A549 (cell line): ENCODE measurements at regions not wholly inside any gene's neighbourhood (a gene's known extent, or its start where the extent isn't known, plus 50 kb on each side); places are given as distances from the start of the nearest gene placed in this dataset.

ENCODE experiments used
- ATAC-seq, 2 experiments: fragments of 200-7000 bp in 1 of 2; fragments of >200 bp in 1 of 2; cut with Nextera tagmentation in 1 of 2; cut with Tn5 transposase in 1 of 2; 3 replicates each; pipeline versions ENCODE4 v1.8.0 to v1.9.1; 2018 to 2020; ENCODE audit warnings: mild to moderate bottlenecking in 1 of 2, moderate library complexity in 1 of 2
- CTCF ChIA-PET: fragments of 300-600 bp; sonication (Branson Sonifier 250); formaldehyde crosslinking; extraction: SDS; loops from one replicate; lab custom pipeline; 2021; ENCODE audit warnings: antibody characterized with exemption, inconsistent platforms; lab: Yijun Ruan, JAX
- POLR2A ChIA-PET: fragments of 350-600 bp; formaldehyde crosslinking; extraction: SDS; loops from one replicate; lab custom pipeline; 2021; ENCODE audit warnings: antibody characterized with exemption, inconsistent platforms; lab: Yijun Ruan, JAX
- DNase-seq, 2 experiments: peaks; one replicate each; pipeline versions ENCODE4 v3.0.0 to v3.0.0-alpha.2; 2011 to 2016; ENCODE audit warnings: low read depth in 1 of 2, low spot score in 1 of 2
- FAIRE-seq: peaks from 2 replicates; lab custom pipeline; 2011; peaks lifted over from hg19 to GRCh38; lab: Jason Lieb, UNC
- H3K27ac ChIP-seq, 2 experiments: fragments of >200 bp; sonication (Bioruptor Twin); formaldehyde crosslinking; 3 replicates each; pipeline ENCODE4 v1.5.1; 2016 to 2017
- H3K4me1 ChIP-seq: fragments of >200 bp; sonication (Bioruptor Twin); formaldehyde crosslinking; 3 replicates; pipeline ENCODE4 v1.6.1; 2016
- H3K4me2 ChIP-seq: fragments of >200 bp; sonication (Bioruptor Twin); formaldehyde crosslinking; 3 replicates; pipeline ENCODE4 v1.6.1; 2016
- H3K4me3 ChIP-seq: fragments of >200 bp; sonication (Bioruptor Twin); formaldehyde crosslinking; 3 replicates; pipeline ENCODE4 v1.5.1; 2016
- H3K9me3 ChIP-seq: fragments of >200 bp; sonication (Bioruptor Twin); formaldehyde crosslinking; 3 replicates; pipeline ENCODE4 v1.6.1; 2016
- BHLHE40 ChIP-seq: IDR thresholded peaks from 2 replicates; pipeline ENCODE4 v1.6.1; 2012; ENCODE audit warnings: low read depth, low read length, inconsistent platforms
- CHD4 ChIP-seq: fragments of 200-600 bp; sonication (generic); IDR thresholded peaks from 2 replicates; pipeline ENCODE4 v1.6.1; 2016; ENCODE audit warnings: antibody characterized with exemption, mild to moderate bottlenecking, borderline replicate concordance
- EHF ChIP-seq: fragments of 250-450 bp; sonication (Bioruptor Pico); IDR thresholded peaks from 2 replicates; pipeline ENCODE4 v1.5.0; 2020; ENCODE audit warnings: mild to moderate bottlenecking
- ESRRA ChIP-seq: fragments of 150-350 bp; IDR thresholded peaks from 2 replicates; pipeline ENCODE4 v1.6.1; 2014; ENCODE audit warnings: mild to moderate bottlenecking, low read length, borderline replicate concordance
- FOXS1 ChIP-seq: fragments of 250-450 bp; sonication (Bioruptor Pico); IDR thresholded peaks from 2 replicates; pipeline ENCODE4 v1.5.0; 2020; ENCODE audit warnings: mild to moderate bottlenecking, moderate library complexity
- HOXA7 ChIP-seq: fragments of 250-450 bp; sonication (Bioruptor Pico); IDR thresholded peaks from 2 replicates; pipeline ENCODE4 v1.5.0; 2020; ENCODE audit warnings: mild to moderate bottlenecking, moderate library complexity
- KDM1A ChIP-seq: fragments of 200-600 bp; sonication (generic); IDR thresholded peaks from 2 replicates; pipeline ENCODE4 v1.6.1; 2016; ENCODE audit warnings: low read depth, mild to moderate bottlenecking
- NPAS2 ChIP-seq: fragments of 250-450 bp; sonication (Bioruptor Pico); IDR thresholded peaks from 2 replicates; pipeline ENCODE4 v1.8.0; 2022; ENCODE audit warnings: mild to moderate bottlenecking, moderate library complexity, borderline replicate concordance
- POLR2AphosphoS2 ChIP-seq: conservative IDR thresholded peaks from 2 replicates; pipeline ENCODE4 v1.6.1; 2012; ENCODE audit warnings: low read length, improper control_type of control experiment, inconsistent platforms
- WGBS: methylation state at CpG from one replicate; pipeline ENCODE4 v1.1.6; 2017; ENCODE audit errors: missing lambda C conversion rate; 5-methylcytosine and 5-hydroxymethylcytosine counted together
- TF ChIP-seq, protein P1 (sequence below): IDR thresholded peaks from 2 replicates; pipeline ENCODE4 v1.6.1; 2012
- TF ChIP-seq, protein P2 (sequence below): fragments of 200-600 bp; sonication (generic); IDR thresholded peaks from 2 replicates; pipeline ENCODE4 v1.6.1; 2016; ENCODE audit warnings: antibody characterized with exemption, mild to moderate bottlenecking, moderate library complexity
- TF ChIP-seq, protein P3 (sequence below): fragments of >200 bp; sonication (Bioruptor Twin); formaldehyde crosslinking; IDR thresholded peaks from 3 replicates; pipeline ENCODE4 v1.6.1; 2016
- TF ChIP-seq, protein P4 (sequence below): fragments of >200 bp; sonication (Bioruptor Twin); formaldehyde crosslinking; IDR thresholded peaks from 3 replicates; pipeline ENCODE4 v1.5.1; 2016
- TF ChIP-seq, protein P5 (sequence below): fragments of 150-350 bp; IDR thresholded peaks from 2 replicates; pipeline ENCODE4 v1.6.1; 2014; ENCODE audit warnings: low read depth, mild to moderate bottlenecking, low read length
- TF ChIP-seq, protein P6 (sequence below): fragments of 450-650 bp; IDR thresholded peaks from 2 replicates; pipeline ENCODE4 v1.6.1; 2014; ENCODE audit warnings: antibody characterized with exemption

DNA sequence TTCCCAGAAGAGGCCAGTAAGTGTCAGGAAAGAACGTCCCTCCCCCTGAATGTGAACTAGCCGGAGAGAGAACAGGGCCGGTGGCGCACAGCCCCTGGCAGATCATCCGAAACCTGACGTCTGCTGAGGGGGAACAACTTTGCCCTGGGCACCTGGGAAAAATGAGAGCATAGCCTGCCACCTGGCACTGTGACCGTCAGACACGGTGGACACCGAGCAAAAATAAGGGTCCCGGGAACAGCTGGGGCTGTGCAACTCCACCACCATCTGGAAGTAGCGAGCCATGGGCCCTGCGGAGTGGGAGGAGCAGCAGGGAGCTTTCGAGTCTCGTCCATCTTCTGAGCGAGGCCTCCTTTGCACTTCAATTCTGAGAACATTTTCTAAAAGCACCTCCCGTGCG is 110.8 kb downstream of the EDN3 start:
- ChIA-PET CTCF (interaction anchor here (2.4 to 2.5 kb wide), 2 partner anchors 7 to 45 kb away, joined by 5 to 29 read pairs; no protein-coding TSS in a partner anchor), POLR2A (no interaction called here)
- TF ChIP-seq, protein P1, sequence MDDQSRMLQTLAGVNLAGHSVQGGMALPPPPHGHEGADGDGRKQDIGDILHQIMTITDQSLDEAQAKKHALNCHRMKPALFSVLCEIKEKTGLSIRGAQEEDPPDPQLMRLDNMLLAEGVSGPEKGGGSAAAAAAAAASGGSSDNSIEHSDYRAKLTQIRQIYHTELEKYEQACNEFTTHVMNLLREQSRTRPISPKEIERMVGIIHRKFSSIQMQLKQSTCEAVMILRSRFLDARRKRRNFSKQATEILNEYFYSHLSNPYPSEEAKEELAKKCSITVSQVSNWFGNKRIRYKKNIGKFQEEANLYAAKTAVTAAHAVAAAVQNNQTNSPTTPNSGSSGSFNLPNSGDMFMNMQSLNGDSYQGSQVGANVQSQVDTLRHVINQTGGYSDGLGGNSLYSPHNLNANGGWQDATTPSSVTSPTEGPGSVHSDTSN = no peak
- TF ChIP-seq ESRRA (no peak), KDM1A (no peak), CHD4 (no peak), NPAS2 (CRISPR knock-in tag) (no peak), HOXA7 (CRISPR knock-in tag) (no peak), EHF (CRISPR knock-in tag) (no peak), POLR2AphosphoS2 (no peak), BHLHE40 (no peak), FOXS1 (CRISPR knock-in tag) (no peak)
- TF ChIP-seq, protein P2, sequence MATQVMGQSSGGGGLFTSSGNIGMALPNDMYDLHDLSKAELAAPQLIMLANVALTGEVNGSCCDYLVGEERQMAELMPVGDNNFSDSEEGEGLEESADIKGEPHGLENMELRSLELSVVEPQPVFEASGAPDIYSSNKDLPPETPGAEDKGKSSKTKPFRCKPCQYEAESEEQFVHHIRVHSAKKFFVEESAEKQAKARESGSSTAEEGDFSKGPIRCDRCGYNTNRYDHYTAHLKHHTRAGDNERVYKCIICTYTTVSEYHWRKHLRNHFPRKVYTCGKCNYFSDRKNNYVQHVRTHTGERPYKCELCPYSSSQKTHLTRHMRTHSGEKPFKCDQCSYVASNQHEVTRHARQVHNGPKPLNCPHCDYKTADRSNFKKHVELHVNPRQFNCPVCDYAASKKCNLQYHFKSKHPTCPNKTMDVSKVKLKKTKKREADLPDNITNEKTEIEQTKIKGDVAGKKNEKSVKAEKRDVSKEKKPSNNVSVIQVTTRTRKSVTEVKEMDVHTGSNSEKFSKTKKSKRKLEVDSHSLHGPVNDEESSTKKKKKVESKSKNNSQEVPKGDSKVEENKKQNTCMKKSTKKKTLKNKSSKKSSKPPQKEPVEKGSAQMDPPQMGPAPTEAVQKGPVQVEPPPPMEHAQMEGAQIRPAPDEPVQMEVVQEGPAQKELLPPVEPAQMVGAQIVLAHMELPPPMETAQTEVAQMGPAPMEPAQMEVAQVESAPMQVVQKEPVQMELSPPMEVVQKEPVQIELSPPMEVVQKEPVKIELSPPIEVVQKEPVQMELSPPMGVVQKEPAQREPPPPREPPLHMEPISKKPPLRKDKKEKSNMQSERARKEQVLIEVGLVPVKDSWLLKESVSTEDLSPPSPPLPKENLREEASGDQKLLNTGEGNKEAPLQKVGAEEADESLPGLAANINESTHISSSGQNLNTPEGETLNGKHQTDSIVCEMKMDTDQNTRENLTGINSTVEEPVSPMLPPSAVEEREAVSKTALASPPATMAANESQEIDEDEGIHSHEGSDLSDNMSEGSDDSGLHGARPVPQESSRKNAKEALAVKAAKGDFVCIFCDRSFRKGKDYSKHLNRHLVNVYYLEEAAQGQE = no peak
- TF ChIP-seq, protein P3, sequence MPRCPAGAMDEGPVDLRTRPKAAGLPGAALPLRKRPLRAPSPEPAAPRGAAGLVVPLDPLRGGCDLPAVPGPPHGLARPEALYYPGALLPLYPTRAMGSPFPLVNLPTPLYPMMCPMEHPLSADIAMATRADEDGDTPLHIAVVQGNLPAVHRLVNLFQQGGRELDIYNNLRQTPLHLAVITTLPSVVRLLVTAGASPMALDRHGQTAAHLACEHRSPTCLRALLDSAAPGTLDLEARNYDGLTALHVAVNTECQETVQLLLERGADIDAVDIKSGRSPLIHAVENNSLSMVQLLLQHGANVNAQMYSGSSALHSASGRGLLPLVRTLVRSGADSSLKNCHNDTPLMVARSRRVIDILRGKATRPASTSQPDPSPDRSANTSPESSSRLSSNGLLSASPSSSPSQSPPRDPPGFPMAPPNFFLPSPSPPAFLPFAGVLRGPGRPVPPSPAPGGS = no peak
- TF ChIP-seq, protein P4, sequence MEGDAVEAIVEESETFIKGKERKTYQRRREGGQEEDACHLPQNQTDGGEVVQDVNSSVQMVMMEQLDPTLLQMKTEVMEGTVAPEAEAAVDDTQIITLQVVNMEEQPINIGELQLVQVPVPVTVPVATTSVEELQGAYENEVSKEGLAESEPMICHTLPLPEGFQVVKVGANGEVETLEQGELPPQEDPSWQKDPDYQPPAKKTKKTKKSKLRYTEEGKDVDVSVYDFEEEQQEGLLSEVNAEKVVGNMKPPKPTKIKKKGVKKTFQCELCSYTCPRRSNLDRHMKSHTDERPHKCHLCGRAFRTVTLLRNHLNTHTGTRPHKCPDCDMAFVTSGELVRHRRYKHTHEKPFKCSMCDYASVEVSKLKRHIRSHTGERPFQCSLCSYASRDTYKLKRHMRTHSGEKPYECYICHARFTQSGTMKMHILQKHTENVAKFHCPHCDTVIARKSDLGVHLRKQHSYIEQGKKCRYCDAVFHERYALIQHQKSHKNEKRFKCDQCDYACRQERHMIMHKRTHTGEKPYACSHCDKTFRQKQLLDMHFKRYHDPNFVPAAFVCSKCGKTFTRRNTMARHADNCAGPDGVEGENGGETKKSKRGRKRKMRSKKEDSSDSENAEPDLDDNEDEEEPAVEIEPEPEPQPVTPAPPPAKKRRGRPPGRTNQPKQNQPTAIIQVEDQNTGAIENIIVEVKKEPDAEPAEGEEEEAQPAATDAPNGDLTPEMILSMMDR = no peak
- no peak overlapping the region for H3K27ac ChIP-seq
- H3K4me3 ChIP-seq = no peak overlapping the region
- no peak for DNase-seq
- WGBS = 79% methylated on average over 17 of the region's 17 CpGs
- H3K4me1 ChIP-seq = no peaks in the 10 kb centered on the region
- no peak overlapping the region for H3K4me2 ChIP-seq
- H3K9me3 ChIP-seq = no peaks in the 10 kb centered on the region
- no peak for ATAC-seq
- no peak for FAIRE-seq

DNA sequence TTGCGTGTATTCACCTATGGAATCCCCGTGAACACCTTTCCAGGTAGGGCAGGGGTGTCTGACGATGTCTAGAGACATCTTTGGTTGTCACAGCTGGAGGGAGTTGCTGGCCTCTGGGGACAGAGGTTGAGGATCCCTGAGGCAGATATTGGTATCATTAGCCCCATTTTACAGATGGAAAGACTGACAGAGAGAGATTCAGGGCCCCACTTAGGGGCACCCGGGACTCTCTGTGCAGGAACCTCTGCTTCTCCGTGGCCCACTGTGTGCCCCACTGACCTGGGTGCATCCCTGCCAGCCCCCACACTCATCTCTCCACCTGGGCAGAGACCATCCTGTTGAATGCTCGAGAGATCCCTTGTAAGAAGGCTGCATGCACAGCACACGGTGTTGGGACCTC is 111.2 kb downstream of the EDN3 start:
- H3K27ac ChIP-seq = no peak overlapping the region
- no peak overlapping the region for H3K4me3 ChIP-seq
- DNase-seq (no peak), FAIRE-seq (no peak), ATAC-seq (no peak)
- ChIA-PET CTCF (interaction anchor here (0.8 to 2.5 kb wide), 4 partner anchors 8 to 542 kb away, joined by 3 to 29 read pairs (median 6); no protein-coding TSS in a partner anchor), POLR2A (no interaction called here)
- no peaks in the 10 kb centered on the region for H3K9me3 ChIP-seq
- TF ChIP-seq, protein P5, sequence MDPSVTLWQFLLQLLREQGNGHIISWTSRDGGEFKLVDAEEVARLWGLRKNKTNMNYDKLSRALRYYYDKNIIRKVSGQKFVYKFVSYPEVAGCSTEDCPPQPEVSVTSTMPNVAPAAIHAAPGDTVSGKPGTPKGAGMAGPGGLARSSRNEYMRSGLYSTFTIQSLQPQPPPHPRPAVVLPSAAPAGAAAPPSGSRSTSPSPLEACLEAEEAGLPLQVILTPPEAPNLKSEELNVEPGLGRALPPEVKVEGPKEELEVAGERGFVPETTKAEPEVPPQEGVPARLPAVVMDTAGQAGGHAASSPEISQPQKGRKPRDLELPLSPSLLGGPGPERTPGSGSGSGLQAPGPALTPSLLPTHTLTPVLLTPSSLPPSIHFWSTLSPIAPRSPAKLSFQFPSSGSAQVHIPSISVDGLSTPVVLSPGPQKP = no peak
- TF ChIP-seq, protein P6, sequence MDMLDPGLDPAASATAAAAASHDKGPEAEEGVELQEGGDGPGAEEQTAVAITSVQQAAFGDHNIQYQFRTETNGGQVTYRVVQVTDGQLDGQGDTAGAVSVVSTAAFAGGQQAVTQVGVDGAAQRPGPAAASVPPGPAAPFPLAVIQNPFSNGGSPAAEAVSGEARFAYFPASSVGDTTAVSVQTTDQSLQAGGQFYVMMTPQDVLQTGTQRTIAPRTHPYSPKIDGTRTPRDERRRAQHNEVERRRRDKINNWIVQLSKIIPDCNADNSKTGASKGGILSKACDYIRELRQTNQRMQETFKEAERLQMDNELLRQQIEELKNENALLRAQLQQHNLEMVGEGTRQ = no peak
- no peak for TF ChIP-seq BHLHE40
- H3K4me2 ChIP-seq = no peak overlapping the region
- H3K4me1 ChIP-seq = no peaks in the 10 kb centered on the region
- 39% methylated on average over 6 of the region's 7 CpGs for WGBS
